PC-9 (cell line): ENCODE measurements at regions not wholly inside any gene's neighbourhood (a gene's known extent, or its start where the extent isn't known, plus 50 kb on each side); places are given as distances from the start of the nearest gene placed in this dataset.

Experiments used
- CTCF ChIP-seq: fragments of 200-600 bp; sonication (generic); conservative IDR thresholded peaks from 2 replicates; pipeline ENCODE4 v1.6.1; 2017; ENCODE audit warnings: mixed run types, antibody characterized with exemption, mild to moderate bottlenecking, moderate library complexity
- EZH2 ChIP-seq: fragments of 200-600 bp; sonication (generic); IDR thresholded peaks from 2 replicates; pipeline ENCODE4 v1.8.0; 2017; ENCODE audit warnings: antibody characterized with exemption, low read depth

GRCh38 chr13:97686594-97686993 lies 252.6 kb downstream of the RAP2A start:
- TF ChIP-seq CTCF (no peak), EZH2 (no peak)
